Cardiac septum (tissue), 1 donor: ENCODE measurements at regions not wholly inside any gene's neighbourhood (a gene's known extent, or its start where the extent isn't known, plus 50 kb on each side); places are given as distances from the start of the nearest gene placed in this dataset.

Experiments
- DNase-seq: peaks from one replicate; pipeline ENCODE4 v3.0.0-alpha.2; 2020; ENCODE audit warnings: low spot score
- intact Hi-C: fragments of 100-400 bp; cut with DNase I; formaldehyde crosslinking; loops from one replicate; pipeline ENCODE4 v1.14.0; 2022
- donor health status: DM: no; HTN: no; CAD: no.

DNA sequence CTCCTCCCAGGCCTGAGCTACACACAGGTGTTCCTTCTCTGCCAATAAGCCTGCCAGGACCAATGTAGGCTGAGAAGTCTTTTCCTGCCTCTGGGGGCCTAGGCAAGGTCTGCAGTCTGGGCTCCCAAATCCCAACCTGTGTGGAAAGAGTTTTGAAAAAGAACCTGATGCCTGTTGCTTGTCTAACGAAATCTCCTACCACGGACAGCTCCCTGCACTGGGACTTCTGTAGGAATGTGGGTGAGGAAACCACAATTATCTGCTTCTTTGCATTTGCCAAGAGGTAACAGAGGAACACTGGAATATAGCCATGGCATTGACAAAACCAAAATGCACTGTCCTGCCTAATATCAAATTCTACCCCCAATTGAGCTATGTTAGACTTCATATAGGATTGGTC is 877.0 kb upstream of the TMEM132C start:
- intact Hi-C loops, result no loop called here

DNA sequence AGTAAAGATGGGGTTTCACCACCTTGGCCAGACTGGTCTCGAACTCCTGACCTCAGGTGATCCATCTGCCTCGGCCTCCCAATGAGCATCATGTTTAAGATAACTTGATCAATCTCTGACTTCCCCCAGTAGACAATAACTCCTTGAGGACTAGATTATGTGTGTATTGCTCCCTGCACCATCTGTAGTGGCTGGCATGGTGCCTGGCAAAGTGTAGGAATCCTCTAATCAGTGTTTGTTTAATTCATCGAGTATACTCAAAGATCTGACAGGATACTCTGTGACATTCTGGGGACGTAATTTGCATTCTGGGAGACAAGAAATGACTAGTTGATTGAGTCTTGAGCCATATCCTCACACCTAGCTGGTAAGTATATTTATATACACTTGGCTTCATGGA is 873.5 kb upstream of the TMEM132C start:
- intact Hi-C loops, result no loop called here
- no peak for DNase-seq

More for the DNA sequence above, 877.0 kb upstream of the TMEM132C start:
- no peak for DNase-seq

DNA sequence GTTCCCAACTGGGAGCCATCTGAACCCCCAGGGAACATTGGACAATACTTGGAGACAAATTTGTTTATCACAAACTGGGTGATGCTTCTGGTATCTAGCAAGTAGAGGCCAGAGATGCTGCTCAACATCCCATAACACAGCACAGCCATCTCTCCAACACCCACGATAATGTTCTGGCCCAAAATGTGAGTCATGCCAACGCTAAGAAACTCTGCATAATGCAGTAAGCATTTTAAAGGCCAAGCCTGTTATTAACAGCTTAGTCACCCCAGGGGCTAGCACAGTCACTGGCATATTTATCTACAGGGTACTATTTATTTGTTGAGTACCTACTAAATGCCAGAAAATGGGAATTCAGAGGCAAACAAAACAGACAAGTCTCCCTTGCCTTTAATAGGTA is 873.1 kb upstream of the TMEM132C start:
- DNase-seq, result no peak
- intact Hi-C loops, result no loop called here

DNA sequence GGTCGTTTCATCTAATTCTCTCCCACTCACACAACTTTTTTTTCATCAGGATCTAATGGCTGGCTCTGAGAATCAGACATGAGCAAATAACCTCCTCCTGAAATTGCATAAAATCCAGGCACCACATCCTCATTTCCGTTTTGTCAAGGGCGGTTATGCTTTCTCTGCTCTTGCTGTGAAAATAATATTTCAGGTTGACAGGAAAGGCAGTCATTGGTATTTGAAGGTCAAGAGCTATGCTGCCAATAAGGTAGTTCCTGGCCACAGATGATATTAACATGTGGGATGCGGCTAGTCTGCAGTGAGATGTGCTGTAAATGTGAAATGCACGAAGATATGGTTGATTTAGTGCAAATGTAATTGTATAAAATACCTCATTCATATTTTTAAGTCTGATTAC is 870.2 kb upstream of the TMEM132C start:
- intact Hi-C loops, result no loop called here

DNA sequence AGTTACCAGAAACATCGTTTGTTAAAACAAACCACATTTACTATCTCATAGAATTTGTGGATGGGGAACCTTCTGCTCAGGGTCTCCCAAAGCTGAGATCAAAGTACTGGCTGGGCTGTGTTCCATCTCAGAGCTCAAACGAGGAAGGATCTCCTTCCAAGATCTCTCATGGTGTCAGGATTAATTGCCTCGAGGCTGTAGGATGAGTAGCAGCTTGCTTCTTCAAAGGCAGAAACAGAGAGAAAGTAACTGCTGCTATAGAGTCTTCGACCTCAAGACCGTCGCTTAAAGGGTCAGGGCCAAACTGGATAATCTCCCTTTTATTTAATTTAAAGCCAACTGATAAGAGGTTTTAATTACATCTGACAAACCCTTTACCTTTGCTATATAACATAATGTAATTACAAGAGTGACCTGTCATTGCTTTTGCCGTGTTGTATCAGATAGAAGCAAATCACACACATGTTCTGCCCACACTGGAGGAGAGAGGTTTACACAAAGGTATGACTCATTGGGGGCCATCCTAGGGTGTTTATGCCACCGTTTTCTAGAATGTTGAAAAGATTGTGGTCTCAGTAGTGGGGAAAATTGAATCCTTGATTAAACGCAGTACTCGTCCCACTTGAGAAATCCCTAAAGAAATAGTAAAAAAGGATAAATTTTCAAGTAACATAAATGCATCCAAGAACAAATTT is 868.8 kb upstream of the TMEM132C start:
- intact Hi-C loops, result no loop called here
- no peak for DNase-seq

More for the DNA sequence above, 870.2 kb upstream of the TMEM132C start:
- no peak for DNase-seq

DNA sequence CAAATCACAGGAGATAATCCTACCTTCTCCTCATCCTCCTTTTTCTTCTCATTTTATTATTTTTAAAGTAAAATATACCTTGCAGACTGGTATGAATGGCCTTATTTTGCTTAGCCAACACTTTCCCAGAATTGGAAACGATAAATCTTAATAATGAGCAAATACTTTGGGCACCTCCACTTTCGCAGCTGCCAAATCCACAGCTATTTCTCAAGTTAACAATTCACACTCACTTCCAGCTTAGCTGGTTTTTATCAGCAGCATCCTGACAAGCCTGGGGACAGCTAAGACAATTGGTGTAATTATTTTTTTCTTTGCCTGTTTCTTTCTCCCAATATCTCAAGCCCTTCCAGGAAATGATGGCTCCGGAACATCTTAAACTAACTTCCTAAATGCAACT is 867.5 kb upstream of the TMEM132C start:
- intact Hi-C loops, result no loop called here
- no peak for DNase-seq

DNA sequence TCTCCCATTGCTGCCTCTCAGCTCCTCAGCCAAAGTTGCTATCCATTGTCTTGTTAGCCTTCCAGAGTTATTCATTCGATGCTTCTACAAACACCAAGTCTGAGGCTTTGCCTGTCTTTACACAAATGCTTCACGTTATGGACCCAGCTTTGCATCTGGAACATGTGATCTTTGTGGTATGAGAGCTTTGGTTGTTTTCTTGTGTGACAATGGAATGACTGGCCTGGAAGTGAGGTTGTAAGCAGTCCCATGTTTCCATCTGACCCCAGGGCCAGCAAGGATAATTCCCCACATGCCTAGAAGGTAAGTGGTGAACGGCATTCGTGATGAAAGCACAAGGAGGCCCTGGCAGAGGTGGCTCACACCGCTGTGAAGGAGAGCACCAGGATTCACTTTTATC is 866.7 kb upstream of the TMEM132C start:
- DNase-seq, result no peak
- intact Hi-C loops, result no loop called here

DNA sequence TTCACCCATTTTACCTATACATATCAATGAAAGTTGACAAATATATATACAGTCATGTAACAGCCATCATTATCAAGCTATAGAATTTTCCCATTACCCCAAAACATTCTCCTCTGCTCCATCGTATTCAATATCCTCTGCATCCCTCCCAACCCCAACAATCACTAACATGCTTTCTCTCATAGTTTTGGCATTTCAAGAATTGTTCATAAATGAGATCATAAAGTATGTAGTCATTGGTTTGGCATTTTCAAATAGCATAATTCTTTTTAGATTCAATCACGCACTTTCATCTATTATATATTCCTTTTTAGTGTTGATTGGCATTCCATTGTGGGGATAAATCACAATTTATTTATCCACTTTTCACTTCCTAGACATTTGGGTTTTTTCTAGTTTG is 866.0 kb upstream of the TMEM132C start:
- intact Hi-C loops, result no loop called here
- DNase-seq, result no peak

DNA sequence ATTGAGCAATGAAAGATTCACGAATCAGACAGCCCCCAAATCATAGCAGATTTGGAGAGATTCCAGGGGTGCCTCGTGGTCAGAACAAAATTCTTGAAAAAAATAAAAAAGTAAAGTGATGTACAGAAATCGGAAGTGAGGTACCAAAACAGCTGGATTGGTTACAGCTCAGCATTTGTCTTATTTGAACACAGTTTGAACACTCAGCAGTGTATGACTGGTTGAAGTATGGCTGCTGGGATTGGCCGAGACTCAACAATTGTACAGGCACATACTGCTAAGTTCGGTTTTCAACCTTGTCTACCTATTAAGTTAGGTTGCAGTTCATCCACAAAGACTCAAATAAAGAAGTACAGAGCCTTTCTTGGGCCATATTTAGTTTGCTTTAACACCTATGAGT is 865.4 kb upstream of the TMEM132C start:
- DNase-seq, result no peak
- intact Hi-C loops, result no loop called here

DNA sequence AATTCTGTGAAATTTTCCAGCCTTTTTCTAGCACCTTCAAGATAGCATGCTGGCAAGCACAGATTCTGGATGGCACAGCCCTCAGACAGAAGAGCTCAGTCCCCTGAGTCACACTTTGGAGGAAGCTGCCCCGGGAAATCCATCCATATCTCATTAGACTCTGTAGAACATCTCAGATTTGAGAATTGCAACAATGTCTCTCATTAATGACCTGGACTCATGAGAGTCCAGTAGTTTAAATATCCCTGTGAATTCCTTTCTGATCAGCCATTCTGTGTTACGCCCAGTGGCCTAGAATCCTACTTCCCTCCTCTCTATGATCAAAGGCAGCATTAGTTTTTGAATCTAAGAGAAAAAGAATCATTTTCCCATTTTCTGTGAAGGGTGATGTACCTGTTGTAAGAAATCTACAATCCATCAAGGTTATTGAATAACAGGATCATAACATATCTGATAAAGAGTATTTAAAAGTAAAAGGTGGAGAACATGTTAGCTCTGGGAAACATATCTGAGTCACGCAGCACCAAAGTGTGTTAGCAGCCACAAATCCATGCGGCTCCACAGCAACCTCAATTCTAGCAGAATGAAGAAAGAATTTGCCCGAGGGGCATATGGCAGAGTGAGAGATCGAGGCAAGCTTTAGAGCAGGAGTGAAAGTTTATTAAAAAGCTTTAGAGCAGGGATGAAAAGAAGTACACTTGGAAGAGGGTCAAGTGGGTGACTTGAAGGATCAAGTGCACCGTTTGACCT is 855.6 kb upstream of the TMEM132C start:
- intact Hi-C loops, result no loop called here

DNA sequence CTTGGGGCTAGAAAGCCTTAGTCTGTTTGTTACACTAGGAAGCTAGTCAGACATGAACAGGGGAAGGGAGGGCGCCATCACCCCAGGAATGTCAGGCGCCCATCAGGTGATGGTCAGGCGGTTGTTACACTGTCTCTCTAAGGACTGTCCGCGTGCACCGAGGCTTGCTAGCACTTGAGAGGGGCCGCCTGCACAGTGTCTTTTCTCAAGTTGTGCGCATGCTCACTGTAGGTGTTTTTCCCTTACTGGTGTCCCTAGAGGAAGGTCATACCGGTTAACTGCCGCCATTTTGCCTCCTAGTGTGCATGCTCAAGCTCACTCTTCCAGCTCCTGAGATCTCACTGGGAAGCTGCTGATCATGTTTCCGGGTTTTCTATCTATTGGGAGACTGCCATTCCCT is 855.0 kb upstream of the TMEM132C start:
- DNase-seq, result no peak
- intact Hi-C loops, result no loop called here

More for the DNA sequence above, 855.6 kb upstream of the TMEM132C start:
- DNase-seq, result no peak

DNA sequence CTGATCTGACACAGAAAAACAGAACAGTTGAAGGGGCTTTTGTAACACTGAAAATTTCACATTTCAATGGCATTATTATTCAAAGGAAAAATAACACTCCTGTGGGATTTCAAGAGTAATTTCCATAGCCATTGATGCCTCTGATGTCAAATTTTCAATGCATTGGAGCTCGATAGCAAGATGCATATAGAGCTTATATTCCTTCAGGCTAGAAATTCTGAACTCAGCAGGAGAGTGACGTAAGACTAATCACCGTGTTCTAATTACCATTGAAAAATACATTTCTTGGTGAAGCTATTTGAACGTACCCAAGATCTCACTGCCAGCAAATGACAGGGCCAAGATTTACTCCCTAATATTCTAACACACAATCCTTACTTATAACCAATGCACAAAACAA is 854.1 kb upstream of the TMEM132C start:
- intact Hi-C loops, result no loop called here
- no peak for DNase-seq

DNA sequence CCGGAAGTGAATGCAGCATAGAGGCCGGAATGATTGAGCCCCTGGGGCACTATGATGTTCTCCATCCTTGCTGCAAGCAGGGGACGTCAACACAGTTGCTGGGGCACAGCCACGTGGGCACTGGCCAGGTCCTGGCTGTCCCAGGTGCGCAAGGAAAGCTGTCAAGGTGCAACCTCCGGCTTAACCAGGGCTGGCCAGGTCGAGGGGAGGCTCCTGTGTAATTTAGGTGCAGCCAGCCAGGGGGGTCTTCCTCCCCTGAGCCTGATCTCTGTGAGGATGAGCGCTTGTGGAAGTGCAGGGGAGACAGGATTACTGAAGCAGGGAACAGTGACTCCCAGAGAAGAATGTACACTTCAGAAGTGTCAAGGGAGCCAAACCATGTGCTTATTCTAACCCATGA is 852.8 kb upstream of the TMEM132C start:
- no peak for DNase-seq
- intact Hi-C loops, result no loop called here

DNA sequence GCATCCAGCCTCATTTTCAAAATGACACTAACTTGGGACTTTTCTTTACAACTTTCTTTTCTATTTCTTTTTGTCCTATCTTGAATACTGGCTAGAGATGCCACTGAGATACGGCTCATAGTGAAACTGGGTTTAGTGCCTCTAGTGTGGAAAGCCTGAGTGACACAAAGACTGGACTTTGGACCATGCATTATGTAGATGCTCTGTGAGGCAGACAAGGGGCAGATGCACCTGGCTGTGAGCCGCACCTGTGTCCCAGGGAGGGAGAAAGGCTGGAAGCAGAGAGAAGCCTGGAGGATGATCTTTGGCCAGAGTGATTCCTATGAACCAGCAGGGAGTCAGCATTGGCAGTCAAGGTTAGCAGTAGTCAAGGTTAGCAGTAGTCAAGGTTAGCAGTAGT is 852.3 kb upstream of the TMEM132C start:
- intact Hi-C loops, result no loop called here
- DNase-seq, result no peak

DNA sequence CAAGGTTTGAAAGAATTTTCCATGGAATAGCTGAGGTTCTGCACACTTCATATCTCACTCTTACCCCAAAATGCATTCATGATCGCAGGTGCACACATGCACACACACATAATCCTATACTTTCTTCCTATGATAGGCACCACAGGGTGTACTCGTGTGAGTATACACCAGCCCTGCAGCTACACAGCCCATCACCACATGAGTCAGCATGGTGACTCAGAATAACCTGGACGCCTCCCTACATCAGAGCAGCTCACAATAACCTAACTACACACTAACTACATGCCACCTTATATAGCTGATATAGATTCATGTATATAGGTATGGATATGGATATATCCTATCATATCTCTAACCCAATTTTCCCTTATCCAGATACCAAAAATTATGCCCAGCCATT is 850.2 kb upstream of the TMEM132C start:
- no peak for DNase-seq
- intact Hi-C loops, result no loop called here

DNA sequence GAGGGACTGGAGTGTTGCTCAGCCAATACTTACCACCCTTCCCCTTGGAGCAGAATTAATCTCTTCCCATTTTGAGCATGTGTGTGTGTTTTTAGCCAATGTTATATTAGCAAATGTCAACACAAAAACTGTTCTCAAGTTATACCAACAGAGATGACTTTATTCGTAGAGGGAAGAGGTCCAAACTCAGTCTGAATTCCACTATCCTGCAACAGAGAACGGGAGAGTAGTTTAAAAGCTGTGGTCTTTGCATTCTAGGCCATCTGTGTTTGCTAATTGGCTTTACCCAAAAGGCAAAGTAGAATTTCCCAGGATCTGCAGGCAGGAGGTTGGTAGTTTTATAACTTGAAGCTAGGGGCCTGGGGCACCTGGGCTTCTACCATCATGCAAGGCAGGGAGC is 847.9 kb upstream of the TMEM132C start:
- intact Hi-C loops, result no loop called here
- no peak for DNase-seq

DNA sequence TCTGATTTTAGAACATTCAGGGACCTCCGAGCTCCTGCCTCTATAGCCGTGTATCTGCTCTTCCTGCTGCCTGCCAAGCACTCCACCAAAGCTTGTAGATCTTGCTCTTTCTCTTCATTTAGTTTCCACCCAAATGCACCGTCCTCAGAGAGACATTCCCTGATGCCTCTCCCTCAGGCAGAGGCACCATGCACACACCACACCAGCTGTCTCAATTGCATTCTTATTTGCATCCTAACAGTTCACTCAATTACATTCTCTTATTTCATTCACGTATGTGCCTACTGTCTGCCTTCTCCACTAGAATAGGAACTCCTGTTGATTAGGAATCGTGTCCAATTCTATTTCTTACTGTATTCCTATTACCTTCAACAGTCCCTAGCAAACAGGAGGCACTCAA is 845.4 kb upstream of the TMEM132C start:
- DNase-seq, result no peak
- intact Hi-C loops, result no loop called here

DNA sequence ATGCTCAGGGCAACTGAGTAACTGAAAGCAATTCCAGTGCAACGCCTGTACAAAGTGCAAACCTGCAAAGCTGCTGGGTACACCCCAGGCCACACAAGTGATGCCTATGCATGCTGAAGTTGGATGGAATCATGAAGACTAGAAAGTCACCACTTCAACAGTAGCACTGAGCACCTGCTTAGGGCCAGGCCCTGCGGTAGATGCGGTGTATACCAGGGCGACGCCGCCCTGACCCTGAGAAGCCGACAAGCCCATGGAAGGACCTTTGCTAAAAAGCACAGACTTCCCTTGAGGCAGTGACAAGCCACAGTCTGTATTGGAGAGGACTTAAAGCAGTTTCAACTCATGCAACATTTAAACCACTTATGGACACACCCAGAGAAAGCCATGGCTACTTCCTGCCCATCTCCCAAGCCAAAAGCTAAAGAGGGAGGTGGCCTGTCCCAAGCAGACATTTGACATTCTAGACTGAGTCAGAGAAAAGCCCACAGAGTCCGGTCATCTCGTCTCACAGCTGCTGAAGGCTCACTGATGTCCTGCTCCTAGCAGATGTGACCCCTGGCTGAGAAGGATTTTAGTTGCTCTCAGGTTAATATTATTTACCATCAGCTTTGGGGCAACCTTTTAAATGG is 843.9 kb upstream of the TMEM132C start:
- intact Hi-C loops, result no loop called here

DNA sequence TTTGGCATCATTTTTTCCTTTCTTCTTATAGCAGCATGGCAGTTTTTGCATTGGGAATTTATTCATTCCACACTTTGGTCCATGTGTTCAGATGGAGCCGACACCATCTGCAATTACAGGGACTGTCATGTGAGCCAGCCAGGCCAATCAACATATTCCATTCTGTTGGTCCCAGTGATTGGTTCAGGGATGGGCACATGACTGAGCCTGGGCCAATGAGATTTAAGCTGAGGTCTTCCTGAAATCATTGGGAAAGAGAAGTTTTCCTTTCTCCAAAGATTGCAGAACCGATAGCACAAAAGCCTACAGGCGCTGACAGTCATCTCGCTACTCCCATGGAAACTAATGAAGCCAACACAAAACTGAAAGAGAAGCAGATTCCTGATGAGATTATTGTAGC is 841.5 kb upstream of the TMEM132C start:
- intact Hi-C loops, result no loop called here
- DNase-seq, result no peak

More for the DNA sequence above, 843.9 kb upstream of the TMEM132C start:
- DNase-seq, result no peak

DNA sequence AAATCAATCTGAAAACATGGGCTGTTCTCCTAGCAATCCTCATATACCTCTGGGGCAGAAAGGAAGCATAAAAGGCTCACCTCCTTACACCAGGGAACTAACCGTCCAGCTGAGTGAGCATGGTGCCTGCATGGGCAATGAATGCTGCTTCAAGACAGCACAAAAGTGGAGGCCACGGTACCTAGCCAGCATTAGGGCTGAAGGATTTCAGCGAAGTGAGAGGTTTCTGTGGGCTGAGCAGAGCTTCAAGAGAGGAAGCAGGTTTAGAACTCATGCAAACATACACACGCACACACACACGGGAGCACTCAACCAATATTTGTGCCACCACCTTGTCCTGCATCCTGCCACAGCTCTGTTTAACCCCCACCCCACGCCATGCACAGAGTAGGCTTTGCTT is 838.5 kb upstream of the TMEM132C start:
- DNase-seq, result no peak
- intact Hi-C loops, result no loop called here
